HCT116 (cell line): ENCODE measurements at regions not wholly inside any gene's neighbourhood (a gene's known extent, or its start where the extent isn't known, plus 50 kb on each side); places are given as distances from the start of the nearest gene placed in this dataset.

ENCODE experiments used
- ATAC-seq: fragments of 200-7000 bp; cut with Tn5 transposase; 2 replicates; pipeline ENCODE4 v1.9.1; 2020; ENCODE audit warnings: mild to moderate bottlenecking, moderate library complexity
- BruUV-seq: library from RNA; stranded (reverse); fragments of 400-500 nt; replicated peaks from 2 replicates; lab custom pipeline; 2021; lab: Mats Ljungman, UMichigan
- CTCF ChIA-PET: fragments of 300-600 bp; sonication (Branson Sonifier 250); formaldehyde crosslinking; loops from one replicate; lab custom pipeline; 2021; ENCODE audit warnings: antibody characterized with exemption; lab: Charles Lee
- POLR2A ChIA-PET: fragments of 300-600, 350-600 bp; sonication (Branson Sonifier 250); formaldehyde crosslinking; loops from one replicate; lab custom pipeline; 2021; ENCODE audit warnings: antibody characterized with exemption; lab: Charles Lee
- RAD21 ChIA-PET, 2 experiments: fragments of 300-600 bp; sonication (Branson Sonifier 250); formaldehyde crosslinking; loops; one replicate each; lab custom pipeline; 2023; ENCODE audit warnings: low total read pairs in 2 of 2; ENCODE audit not compliant: uncharacterized antibody in 2 of 2, unreplicated experiment in 2 of 2, low non-redundant PET in 1 of 2; lab: Charles Lee
- DNase-seq: peaks from one replicate; pipeline ENCODE4 v3.0.0-alpha.2; 2010; ENCODE audit warnings: low read depth, low spot score
- H2AFZ ChIP-seq: fragments of 200-600 bp; shearing (Covaris generic), sonication (generic); 2 replicates; pipeline ENCODE4 v1.6.1; 2017; ENCODE audit warnings: low read depth, mixed run types, mixed read lengths, antibody characterized with exemption, low read length; ENCODE audit not compliant: poor library complexity, severe bottlenecking
- H3K27ac ChIP-seq: 2 replicates; pipeline ENCODE4 v1.5.1; 2012; ENCODE audit warnings: low read depth, low read length
- H3K27me3 ChIP-seq: fragments of 200-600 bp; sonication (generic); 2 replicates; pipeline ENCODE4 v1.6.1; 2016; ENCODE audit warnings: mixed run types, low read length, mixed read lengths; ENCODE audit not compliant: insufficient read depth
- H3K36me3 ChIP-seq, 2 experiments: fragments of 200-500 bp in 1 of 2; fragments of 200-600 bp in 1 of 2; sonication (Bioruptor generic) in 1 of 2; sonication (generic) in 1 of 2; 2 replicates each; pipeline versions ENCODE4 v1.5.1 to v1.6.1; 2014 to 2016; ENCODE audit warnings: low read length in 2 of 2, inconsistent platforms in 1 of 2, mixed read lengths in 1 of 2, mixed run types in 1 of 2; ENCODE audit not compliant: insufficient read depth in 2 of 2, control insufficient read depth in 1 of 2
- H3K4me1 ChIP-seq, 2 experiments: fragments of 200-600 bp in 1 of 2; sonication (generic) in 1 of 2; 2 replicates each; pipeline versions ENCODE4 v1.5.1 to v1.6.1; 2012 to 2017; ENCODE audit warnings: low read length in 2 of 2, inconsistent platforms in 1 of 2, mild to moderate bottlenecking in 1 of 2, mixed read lengths in 1 of 2, mixed run types in 1 of 2, moderate library complexity in 1 of 2; ENCODE audit not compliant: insufficient read depth in 2 of 2, control insufficient read depth in 1 of 2
- H3K4me2 ChIP-seq: fragments of 200-600 bp; sonication (generic); 2 replicates; pipeline ENCODE4 v1.6.1; 2017; ENCODE audit warnings: mixed run types, low read length, mixed read lengths
- H3K4me3 ChIP-seq, 2 experiments: fragments of 200-600 bp in 1 of 2; sonication (generic) in 1 of 2; replicated peaks in 1 of 2; 2 replicates each; pipeline ENCODE4 v1.5.1; 2011 to 2016; ENCODE audit warnings: low read length in 2 of 2, control low read depth in 1 of 2, low read depth in 1 of 2, mild to moderate bottlenecking in 1 of 2, mixed read lengths in 1 of 2, mixed run types in 1 of 2
- H3K79me2 ChIP-seq: fragments of 200-600 bp; sonication (generic); 2 replicates; pipeline ENCODE4 v1.6.1; 2017; ENCODE audit warnings: mild to moderate bottlenecking, mixed run types, low read length, moderate library complexity, mixed read lengths; ENCODE audit not compliant: insufficient read depth
- H3K9ac ChIP-seq: fragments of 200-600 bp; sonication (generic); 2 replicates; pipeline ENCODE4 v1.6.1; 2016; ENCODE audit warnings: low read length, mixed read lengths
- H3K9me2 ChIP-seq: fragments of 200-600 bp; sonication (generic), shearing (Covaris generic); 2 replicates; pipeline ENCODE4 v1.6.1; 2017; ENCODE audit warnings: mixed run types, mild to moderate bottlenecking, moderate library complexity; ENCODE audit not compliant: insufficient read depth
- H3K9me3 ChIP-seq, 2 experiments: fragments of 200-500 bp in 1 of 2; fragments of 200-600 bp in 1 of 2; sonication (Bioruptor generic) in 1 of 2; sonication (generic) in 1 of 2; 2 replicates each; pipeline ENCODE4 v1.6.1; 2014 to 2017; ENCODE audit warnings: low read length in 2 of 2, mixed read lengths in 2 of 2, inconsistent platforms in 1 of 2, low read depth in 1 of 2, mild to moderate bottlenecking in 1 of 2, mixed run types in 1 of 2, moderate library complexity in 1 of 2; ENCODE audit not compliant: control insufficient read depth in 1 of 2, insufficient read depth in 1 of 2
- H4K20me1 ChIP-seq: fragments of 200-600 bp; sonication (generic), shearing (Covaris generic); 2 replicates; pipeline ENCODE4 v1.6.1; 2017; ENCODE audit warnings: mixed run types, mild to moderate bottlenecking, moderate library complexity; ENCODE audit not compliant: insufficient read depth
- EGR1 ChIP-seq: IDR thresholded peaks from 2 replicates; pipeline ENCODE4 v1.6.1; 2012; ENCODE audit warnings: low read depth
- FOSL1 ChIP-seq: IDR thresholded peaks from 2 replicates; pipeline ENCODE4 v1.6.1; 2012; ENCODE audit warnings: low read depth
- POLR2A ChIP-seq: IDR thresholded peaks from 2 replicates; pipeline ENCODE4 v1.7.0; 2011; ENCODE audit warnings: borderline replicate concordance; ENCODE audit not compliant: insufficient read depth, insufficient read length; ENCODE audit errors: extremely low read depth
- POLR2AphosphoS5 ChIP-seq: IDR thresholded peaks from 2 replicates; pipeline ENCODE4 v1.6.1; 2011; ENCODE audit warnings: mild to moderate bottlenecking, low read depth, low read length, moderate library complexity
- RAD21 ChIP-seq: IDR thresholded peaks from 2 replicates; pipeline ENCODE4 v1.6.1; 2012; ENCODE audit warnings: low read depth, mild to moderate bottlenecking
- SIN3A ChIP-seq: IDR thresholded peaks from 2 replicates; pipeline ENCODE4 v1.6.1; 2012; ENCODE audit warnings: low read depth
- YY1 ChIP-seq: IDR thresholded peaks from 2 replicates; pipeline ENCODE4 v1.6.1; 2011; ENCODE audit warnings: low read length, low read depth, moderate library complexity, mild to moderate bottlenecking; ENCODE audit not compliant: insufficient replicate concordance; ENCODE audit errors: extremely low read depth
- ZBTB33 ChIP-seq: IDR thresholded peaks from 2 replicates; pipeline ENCODE4 v1.6.1; 2011; ENCODE audit warnings: mild to moderate bottlenecking, low read length, moderate library complexity; ENCODE audit not compliant: insufficient replicate concordance; ENCODE audit errors: extremely low read depth
- ZNF274 ChIP-seq: fragments of 200-500 bp; sonication (Bioruptor generic); IDR thresholded peaks from 2 replicates; pipeline ENCODE4 v1.6.1; 2014; ENCODE audit warnings: mild to moderate bottlenecking, low read depth, low read length, inconsistent platforms
- intact Hi-C: fragments of 100-400 bp; cut with micrococcal nuclease; formaldehyde crosslinking; loops from 2 replicates; pipeline ENCODE4 v1.10.0; 2022
- TF ChIP-seq, protein P1 (sequence below): IDR thresholded peaks from 2 replicates; pipeline ENCODE4 v1.6.1; 2012; ENCODE audit warnings: low read depth
- TF ChIP-seq, protein P2 (sequence below), 3 experiments: fragments of 200-600 bp in 1 of 3; sonication (generic) in 1 of 3; IDR thresholded peaks in 2 of 3; conservative IDR thresholded peaks in 1 of 3; 2 replicates each; pipeline ENCODE4 v1.5.1; 2012 to 2017; ENCODE audit warnings: low read depth in 2 of 3, low read length in 2 of 3, antibody characterized with exemption in 1 of 3, borderline replicate concordance in 1 of 3, control low read depth in 1 of 3, mild to moderate bottlenecking in 1 of 3, mixed read lengths in 1 of 3, mixed run types in 1 of 3, moderate library complexity in 1 of 3; ENCODE audit not compliant: insufficient read depth in 1 of 3

DNA sequence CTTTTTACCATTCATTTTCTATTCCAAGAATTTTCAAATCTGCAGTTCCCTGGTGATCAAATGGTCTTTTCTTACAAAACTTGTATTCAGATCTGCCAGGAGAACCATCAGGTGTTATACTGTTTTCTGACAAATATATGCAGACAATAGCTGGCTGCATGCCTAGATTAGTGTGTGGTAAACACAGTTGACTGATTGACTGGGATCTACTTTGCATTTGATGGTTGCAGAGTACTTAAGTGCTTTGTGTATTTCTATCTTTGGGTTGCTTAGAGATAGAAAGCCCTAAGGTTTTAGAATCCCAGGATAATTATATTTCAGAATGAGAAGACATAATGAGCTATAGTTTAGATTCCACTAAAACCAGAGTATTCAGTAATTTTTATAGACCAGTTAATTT, 102.0 kb upstream of the CHODL start (continued):
- no peak for TF ChIP-seq ZBTB33
- TF ChIP-seq, all 23 proteins: peak for 0

GRCh38 chr21:18138507-18138906, 106.1 kb upstream of the CHODL start:
- TF ChIP-seq, protein P1, sequence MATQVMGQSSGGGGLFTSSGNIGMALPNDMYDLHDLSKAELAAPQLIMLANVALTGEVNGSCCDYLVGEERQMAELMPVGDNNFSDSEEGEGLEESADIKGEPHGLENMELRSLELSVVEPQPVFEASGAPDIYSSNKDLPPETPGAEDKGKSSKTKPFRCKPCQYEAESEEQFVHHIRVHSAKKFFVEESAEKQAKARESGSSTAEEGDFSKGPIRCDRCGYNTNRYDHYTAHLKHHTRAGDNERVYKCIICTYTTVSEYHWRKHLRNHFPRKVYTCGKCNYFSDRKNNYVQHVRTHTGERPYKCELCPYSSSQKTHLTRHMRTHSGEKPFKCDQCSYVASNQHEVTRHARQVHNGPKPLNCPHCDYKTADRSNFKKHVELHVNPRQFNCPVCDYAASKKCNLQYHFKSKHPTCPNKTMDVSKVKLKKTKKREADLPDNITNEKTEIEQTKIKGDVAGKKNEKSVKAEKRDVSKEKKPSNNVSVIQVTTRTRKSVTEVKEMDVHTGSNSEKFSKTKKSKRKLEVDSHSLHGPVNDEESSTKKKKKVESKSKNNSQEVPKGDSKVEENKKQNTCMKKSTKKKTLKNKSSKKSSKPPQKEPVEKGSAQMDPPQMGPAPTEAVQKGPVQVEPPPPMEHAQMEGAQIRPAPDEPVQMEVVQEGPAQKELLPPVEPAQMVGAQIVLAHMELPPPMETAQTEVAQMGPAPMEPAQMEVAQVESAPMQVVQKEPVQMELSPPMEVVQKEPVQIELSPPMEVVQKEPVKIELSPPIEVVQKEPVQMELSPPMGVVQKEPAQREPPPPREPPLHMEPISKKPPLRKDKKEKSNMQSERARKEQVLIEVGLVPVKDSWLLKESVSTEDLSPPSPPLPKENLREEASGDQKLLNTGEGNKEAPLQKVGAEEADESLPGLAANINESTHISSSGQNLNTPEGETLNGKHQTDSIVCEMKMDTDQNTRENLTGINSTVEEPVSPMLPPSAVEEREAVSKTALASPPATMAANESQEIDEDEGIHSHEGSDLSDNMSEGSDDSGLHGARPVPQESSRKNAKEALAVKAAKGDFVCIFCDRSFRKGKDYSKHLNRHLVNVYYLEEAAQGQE: no peak
- TF ChIP-seq EGR1 (no peak), YY1 (no peak), ZNF274 (no peak), SIN3A (no peak), FOSL1 (no peak), POLR2AphosphoS5 (no peak), RAD21 (no peak), POLR2A (no peak)
- TF ChIP-seq, protein P2, sequence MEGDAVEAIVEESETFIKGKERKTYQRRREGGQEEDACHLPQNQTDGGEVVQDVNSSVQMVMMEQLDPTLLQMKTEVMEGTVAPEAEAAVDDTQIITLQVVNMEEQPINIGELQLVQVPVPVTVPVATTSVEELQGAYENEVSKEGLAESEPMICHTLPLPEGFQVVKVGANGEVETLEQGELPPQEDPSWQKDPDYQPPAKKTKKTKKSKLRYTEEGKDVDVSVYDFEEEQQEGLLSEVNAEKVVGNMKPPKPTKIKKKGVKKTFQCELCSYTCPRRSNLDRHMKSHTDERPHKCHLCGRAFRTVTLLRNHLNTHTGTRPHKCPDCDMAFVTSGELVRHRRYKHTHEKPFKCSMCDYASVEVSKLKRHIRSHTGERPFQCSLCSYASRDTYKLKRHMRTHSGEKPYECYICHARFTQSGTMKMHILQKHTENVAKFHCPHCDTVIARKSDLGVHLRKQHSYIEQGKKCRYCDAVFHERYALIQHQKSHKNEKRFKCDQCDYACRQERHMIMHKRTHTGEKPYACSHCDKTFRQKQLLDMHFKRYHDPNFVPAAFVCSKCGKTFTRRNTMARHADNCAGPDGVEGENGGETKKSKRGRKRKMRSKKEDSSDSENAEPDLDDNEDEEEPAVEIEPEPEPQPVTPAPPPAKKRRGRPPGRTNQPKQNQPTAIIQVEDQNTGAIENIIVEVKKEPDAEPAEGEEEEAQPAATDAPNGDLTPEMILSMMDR (IDR thresholded peaks at IDR 0.05 in 2 of 3, conservative IDR thresholded peaks at IDR 0.05 in 1 of 3; ENCODE audit: borderline replicate concordance in 1 of 3, insufficient read depth in 1 of 3, low read depth in 2 of 3, low read length in 2 of 3): no peak
- TF ChIP-seq, all 23 proteins: peak for 0
- RAD21 ChIA-PET: no interaction called here
- Histone ChIP-seq H3K27ac (no peak overlapping the region), H3K4me3 (no peak overlapping the region), H2AFZ (no peak overlapping the region), H3K4me2 (no peak overlapping the region), H3K9me3 (peaks cover 4 to 26% of the 10 kb centered on the region in 2 experiments; a peak in 2 of 4 replicates), H3K36me3 (no peaks in the 10 kb centered on the region), H4K20me1 (no peaks in the 10 kb centered on the region), H3K9ac (no peak overlapping the region), H3K4me1 (no peaks in the 10 kb centered on the region), H3K9me2 (no peaks in the 10 kb centered on the region), H3K79me2 (no peaks in the 10 kb centered on the region), H3K27me3 (no peaks in the 10 kb centered on the region)
- no peak for ATAC-seq
- POLR2A ChIA-PET: no interaction called here
- CTCF ChIA-PET: no interaction called here
- intact Hi-C loops: no loop called here
- DNase-seq: no peak
- BruUV-seq: no TSS peak
